Thyroid gland (tissue), 4 donors: ENCODE measurements at regions not wholly inside any gene's neighbourhood (a gene's known extent, or its start where the extent isn't known, plus 50 kb on each side); places are given as distances from the start of the nearest gene placed in this dataset.

ENCODE experiments used
- DNase-seq, 2 donors: peaks; one replicate each; pipeline ENCODE4 v3.0.0-alpha.2; 2019
- H3K27ac ChIP-seq, 3 donors: fragments of 200-600 bp; sonication (generic); 1 replicate in 2 of 3; 2 replicates in 1 of 3; pipeline ENCODE4 v1.5.1; 2016 to 2019; ENCODE audit warnings: mild to moderate bottlenecking in 1 of 3, moderate library complexity in 1 of 3
- H3K27me3 ChIP-seq: fragments of 200-600 bp; sonication (generic); one replicate; pipeline ENCODE4 v1.5.1; 2019
- H3K36me3 ChIP-seq, 2 donors: fragments of 200-600 bp; sonication (generic); one replicate each; pipeline ENCODE4 v1.5.1; 2016 to 2019
- H3K4me1 ChIP-seq, 2 donors: fragments of 200-600 bp; sonication (generic); one replicate each; pipeline ENCODE4 v1.5.1; 2017 to 2019
- H3K4me3 ChIP-seq, 3 donors: fragments of 200-600 bp; sonication (generic); replicated peaks in 1 of 3; 1 replicate in 2 of 3; 2 replicates in 1 of 3; pipeline ENCODE4 v1.5.1; 2016; ENCODE audit warnings: mild to moderate bottlenecking in 1 of 3
- H3K9me3 ChIP-seq: fragments of 200-600 bp; sonication (generic); one replicate; pipeline ENCODE4 v1.5.1; 2017
- CTCF ChIP-seq, 6 experiments: fragments of 200-600 bp in 3 of 6; fragments of 450-650 bp in 3 of 6; sonication (generic) in 3 of 6; IDR thresholded peaks; one replicate each; pipeline ENCODE4 v1.5.1; 2016 to 2019; ENCODE audit warnings: antibody characterized with exemption in 6 of 6, mild to moderate bottlenecking in 2 of 6, inconsistent platforms in 1 of 6, moderate library complexity in 1 of 6
- POLR2A ChIP-seq, 2 donors: fragments of 450-650 bp; IDR thresholded peaks; one replicate each; pipeline ENCODE4 v1.6.1; 2017; ENCODE audit warnings: antibody characterized with exemption in 2 of 2, mild to moderate bottlenecking in 2 of 2, moderate library complexity in 1 of 2
- whole genome bisulfite sequencing, 2 donors: methylation state at CpG; one replicate each; pipeline ENCODE4 v1.1.5; 2017; 5-methylcytosine and 5-hydroxymethylcytosine counted together
- intact Hi-C: fragments of 100-400 bp; cut with DNase I; formaldehyde crosslinking; loops from one replicate; pipeline ENCODE4 v1.15.1; 2023

- no peak overlapping the region for H3K4me3 ChIP-seq
- no peaks in the 10 kb centered on the region for H3K36me3 ChIP-seq
- no peak for DNase-seq
- TF ChIP-seq POLR2A (IDR thresholded peaks at IDR 0.05) (no peak), CTCF (IDR thresholded peaks at IDR 0.05) (no peak)
- intact Hi-C loops: no loop called here
- H3K4me1 ChIP-seq: no peaks in the 10 kb centered on the region
- H3K27ac ChIP-seq: no peak overlapping the region
- H3K9me3 ChIP-seq: no peaks in the 10 kb centered on the region
- H3K27me3 ChIP-seq: no peaks in the 10 kb centered on the region
Measured at GRCh38 chr10:36712695-36713094, 412.7 kb upstream of the ANKRD30A start.

GRCh38 chr10:36711361-36711760 lies 414.0 kb upstream of the ANKRD30A start:
- Histone ChIP-seq H3K36me3 (no peaks in the 10 kb centered on the region), H3K4me1 (no peaks in the 10 kb centered on the region), H3K27ac (no peak overlapping the region), H3K4me3 (no peak overlapping the region), H3K27me3 (no peaks in the 10 kb centered on the region), H3K9me3 (no peaks in the 10 kb centered on the region)
- no peak for DNase-seq
- intact Hi-C loops: no loop called here
- TF ChIP-seq POLR2A (IDR thresholded peaks at IDR 0.05) (no peak), CTCF (IDR thresholded peaks at IDR 0.05) (no peak)
- 95 to 96% methylated on average over 4 of the region's 4 CpGs for WGBS, 2 donors

- no peaks in the 10 kb centered on the region for H3K36me3 ChIP-seq
- H3K27me3 ChIP-seq: no peaks in the 10 kb centered on the region
- no peaks in the 10 kb centered on the region for H3K4me1 ChIP-seq
- WGBS, 2 donors: 67 to 72% methylated on average over 2 of the region's 2 CpGs
- intact Hi-C loops: no loop called here
- no peak for DNase-seq
- no peak overlapping the region for H3K4me3 ChIP-seq
- no peak overlapping the region for H3K27ac ChIP-seq
- H3K9me3 ChIP-seq: no peaks in the 10 kb centered on the region
- TF ChIP-seq POLR2A (IDR thresholded peaks at IDR 0.05) (no peak), CTCF (IDR thresholded peaks at IDR 0.05) (no peak)
Measured at GRCh38 chr10:36704124-36704523, 421.3 kb upstream of the ANKRD30A start.

GRCh38 chr10:36703179-36703578 lies 422.2 kb upstream of the ANKRD30A start:
- Histone ChIP-seq H3K27ac (no peak overlapping the region), H3K9me3 (no peaks in the 10 kb centered on the region), H3K27me3 (no peaks in the 10 kb centered on the region), H3K4me1 (no peaks in the 10 kb centered on the region), H3K36me3 (no peaks in the 10 kb centered on the region), H3K4me3 (no peak overlapping the region)
- WGBS, 2 donors: 33 to 36% methylated on average over 3 of the region's 3 CpGs
- intact Hi-C loops: no loop called here
- DNase-seq: peak in 1 of 2 donors; percentile 34
- TF ChIP-seq POLR2A (IDR thresholded peaks at IDR 0.05) (no peak), CTCF (IDR thresholded peaks at IDR 0.05) (no peak)

GRCh38 chr10:36700123-36700522 lies 425.3 kb upstream of the ANKRD30A start:
- H3K9me3 ChIP-seq: no peaks in the 10 kb centered on the region
- no peaks in the 10 kb centered on the region for H3K27me3 ChIP-seq
- intact Hi-C loops: no loop called here
- H3K36me3 ChIP-seq: no peaks in the 10 kb centered on the region
- no peak overlapping the region for H3K4me3 ChIP-seq
- TF ChIP-seq POLR2A (IDR thresholded peaks at IDR 0.05): no peak
- TF ChIP-seq CTCF (IDR thresholded peaks at IDR 0.05): no peak
- H3K4me1 ChIP-seq: no peaks in the 10 kb centered on the region
- H3K27ac ChIP-seq: no peak overlapping the region
- 75 to 91% methylated on average over 1 of the region's 1 CpG for WGBS, 2 donors
- DNase-seq: no peak
